ENCODE measurements at regions not wholly inside any gene's neighbourhood (a gene's known extent, or its start where the extent isn't known, plus 50 kb on each side); places are given as distances from the start of the nearest gene placed in this dataset.
"Not testable (repeated sequence)": the region's sequence is repeated elsewhere in the genome, so short reads cannot be mapped to it uniquely, and the experiment has no call there.

DNA sequence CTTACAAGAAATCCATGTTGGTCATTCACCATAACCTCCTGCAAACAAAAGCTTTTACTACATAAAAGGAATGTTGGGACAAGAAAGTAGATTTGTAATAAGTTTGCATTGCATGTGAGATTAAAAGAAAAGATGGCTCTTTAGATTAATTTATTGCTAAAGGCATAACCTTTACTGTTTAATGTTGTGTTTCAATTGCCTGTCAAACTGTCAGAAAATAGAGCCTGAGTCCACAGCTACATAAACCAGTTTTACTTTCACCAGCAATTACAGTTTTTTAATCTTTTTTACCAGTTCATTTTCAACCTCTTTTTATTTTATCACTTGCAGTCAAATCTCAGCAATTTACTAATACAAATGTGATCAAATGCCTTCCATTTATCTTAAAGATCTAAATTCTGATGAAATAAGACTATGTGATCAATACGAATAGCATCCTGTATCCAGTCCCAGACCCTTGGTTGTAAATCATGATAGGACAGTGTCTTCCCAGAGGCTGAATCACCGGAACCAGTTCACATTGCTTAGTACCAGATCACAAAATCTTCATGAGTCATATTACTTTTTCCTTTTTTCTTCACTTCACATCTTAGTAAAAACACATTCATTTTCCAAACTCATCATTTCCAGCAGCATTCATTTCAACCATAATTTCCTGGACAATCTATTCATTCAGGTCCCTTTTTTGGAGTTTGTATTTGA lies 95.4 kb upstream of the FRG1 start:
- no peak for DNase-seq

DNA sequence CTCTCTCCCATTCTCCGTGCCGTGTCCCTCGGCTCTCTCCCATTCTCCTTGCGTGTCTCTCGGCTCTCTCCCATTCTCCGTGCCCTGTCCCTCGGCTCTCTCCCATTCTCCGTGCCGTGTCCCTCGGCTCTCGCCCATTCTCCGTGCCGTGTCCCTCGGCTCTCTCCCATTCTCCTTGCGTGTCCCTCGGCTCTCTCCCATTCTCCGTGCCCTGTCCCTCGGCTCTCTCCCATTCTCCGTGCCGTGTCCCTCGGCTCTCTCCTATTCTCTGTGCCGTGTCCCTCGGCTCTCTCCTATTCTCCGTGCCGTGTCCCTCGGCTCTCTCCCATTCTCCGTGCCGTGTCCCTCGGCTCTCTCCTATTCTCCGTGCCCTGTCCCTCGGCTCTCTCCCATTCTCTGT lies 94.6 kb upstream of the FRG1 start:
- not testable (repeated sequence) for DNase-seq

DNA sequence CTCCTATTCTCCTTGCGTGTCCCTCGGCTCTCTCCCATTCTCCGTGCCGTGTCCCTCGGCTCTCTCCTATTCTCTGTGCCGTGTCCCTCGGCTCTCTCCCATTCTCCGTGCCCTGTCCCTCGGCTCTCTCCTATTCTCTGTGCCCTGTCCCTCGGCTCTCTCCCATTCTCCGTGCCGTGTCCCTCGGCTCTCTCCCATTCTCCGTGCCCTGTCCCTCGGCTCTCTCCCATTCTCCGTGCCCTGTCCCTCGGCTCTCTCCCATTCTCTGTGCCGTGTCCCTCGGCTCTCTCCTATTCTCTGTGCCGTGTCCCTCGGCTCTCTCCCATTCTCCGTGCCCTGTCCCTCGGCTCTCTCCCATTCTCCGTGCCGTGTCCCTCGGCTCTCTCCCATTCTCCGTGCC lies 94.1 kb upstream of the FRG1 start:
- DNase-seq = not testable (repeated sequence)

DNA sequence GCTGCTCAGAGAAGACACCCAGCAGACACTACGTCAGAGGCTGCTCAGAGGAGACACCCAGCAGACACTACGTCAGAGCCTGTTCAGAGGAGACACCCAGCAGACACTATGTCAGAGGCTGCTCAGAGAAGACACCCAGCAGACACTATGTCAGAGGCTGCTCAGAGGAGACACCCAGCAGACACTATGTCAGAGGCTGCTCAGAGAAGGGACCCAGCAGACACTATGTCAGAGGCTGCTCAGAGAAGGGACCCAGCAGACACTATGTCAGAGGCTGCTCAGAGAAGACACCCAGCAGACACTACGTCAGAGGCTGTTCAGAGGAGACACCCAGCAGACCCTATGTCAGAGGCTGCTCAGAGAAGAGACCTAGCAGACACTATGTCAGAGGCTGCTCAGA lies 92.0 kb upstream of the FRG1 start:
- DNase-seq = not testable (repeated sequence)

DNA sequence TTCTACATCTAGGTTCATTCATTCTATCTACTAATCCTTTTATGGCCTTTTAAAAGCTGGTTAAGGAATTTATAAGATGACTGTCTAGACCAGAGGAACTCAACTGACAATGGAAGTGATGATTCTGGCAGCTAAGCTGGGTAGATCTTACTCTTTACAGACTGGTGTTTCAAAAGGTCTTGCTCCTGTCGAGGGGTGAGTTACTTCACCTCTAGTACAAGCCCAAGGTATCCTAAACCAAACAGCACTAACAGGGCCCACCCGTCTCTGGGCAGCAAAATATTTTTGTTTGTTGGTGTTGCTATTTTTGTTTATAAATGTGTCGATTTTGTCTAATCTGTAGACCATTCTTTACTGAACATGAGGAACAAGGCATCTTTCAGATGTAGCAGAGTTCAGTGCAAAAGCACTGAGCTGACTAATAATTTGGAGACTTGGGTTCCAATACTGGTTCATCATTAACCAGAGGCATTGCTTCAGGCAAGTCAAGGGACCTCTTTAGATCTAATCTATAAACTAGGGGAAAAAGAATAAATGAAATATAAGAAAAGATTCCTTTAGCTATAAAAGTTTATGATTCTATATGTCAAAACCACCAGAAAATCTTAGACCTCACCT lies 90.3 kb upstream of the FRG1 start:
- DNase-seq = no peak

DNA sequence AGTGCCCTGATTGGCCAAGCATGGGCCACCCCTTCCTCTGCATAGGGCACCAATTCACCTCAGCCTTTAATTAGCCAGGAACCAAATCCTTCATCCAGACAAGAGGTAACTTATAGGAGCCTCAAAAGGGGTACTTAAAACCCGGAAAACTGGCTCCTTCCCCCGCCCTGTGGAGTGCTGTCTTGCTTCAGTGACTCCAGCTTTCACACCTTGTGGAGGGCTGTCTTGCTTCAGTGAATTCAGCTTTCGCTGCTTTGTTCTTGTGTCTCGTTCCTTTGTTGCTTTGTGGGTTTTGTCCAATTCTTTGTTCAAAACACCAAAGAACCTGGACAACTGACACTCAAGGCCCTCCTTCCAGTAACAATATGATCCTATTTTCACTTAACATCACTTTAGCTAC lies 82.2 kb upstream of the FRG1 start:
- DNase-seq = no peak

DNA sequence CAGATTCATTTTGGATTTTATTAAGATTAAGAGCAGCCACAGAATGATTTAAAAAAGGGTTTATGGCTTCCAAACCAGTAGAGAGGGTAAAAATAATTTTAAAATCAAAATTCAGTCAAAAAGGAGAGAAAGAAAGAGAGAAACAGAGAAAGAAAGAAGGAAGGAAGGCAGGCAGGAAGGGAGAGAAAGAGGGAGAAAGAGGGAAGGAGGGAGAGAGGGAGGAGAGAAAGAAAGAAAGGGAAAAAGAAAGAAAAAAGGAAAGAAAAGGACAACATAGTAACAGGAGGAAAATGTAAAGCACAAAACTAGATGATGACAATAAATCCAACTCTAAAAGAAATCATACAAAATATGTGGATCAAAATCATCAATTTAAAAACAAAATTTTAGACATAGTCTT lies 79.6 kb upstream of the FRG1 start:
- no peak for DNase-seq

DNA sequence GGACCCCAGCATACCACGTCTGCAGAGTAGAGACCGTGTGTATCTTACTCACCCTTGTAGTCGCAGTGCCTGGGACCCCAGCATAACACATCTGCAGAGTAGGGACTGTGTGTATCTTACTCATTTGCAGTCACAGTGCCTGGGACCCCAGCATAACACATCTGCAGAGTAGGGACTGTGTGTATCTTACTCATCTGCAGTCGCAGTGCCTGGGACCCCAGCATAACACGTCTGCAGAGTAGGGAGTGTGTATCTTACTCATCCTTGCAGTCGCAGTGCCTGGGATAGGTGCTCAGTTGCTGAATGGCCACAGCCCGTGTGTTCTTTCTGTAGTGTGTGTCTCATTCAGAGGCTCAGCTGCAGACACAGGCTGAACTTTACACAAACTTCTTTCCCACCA lies 71.4 kb upstream of the FRG1 start:
- no peak for DNase-seq

DNA sequence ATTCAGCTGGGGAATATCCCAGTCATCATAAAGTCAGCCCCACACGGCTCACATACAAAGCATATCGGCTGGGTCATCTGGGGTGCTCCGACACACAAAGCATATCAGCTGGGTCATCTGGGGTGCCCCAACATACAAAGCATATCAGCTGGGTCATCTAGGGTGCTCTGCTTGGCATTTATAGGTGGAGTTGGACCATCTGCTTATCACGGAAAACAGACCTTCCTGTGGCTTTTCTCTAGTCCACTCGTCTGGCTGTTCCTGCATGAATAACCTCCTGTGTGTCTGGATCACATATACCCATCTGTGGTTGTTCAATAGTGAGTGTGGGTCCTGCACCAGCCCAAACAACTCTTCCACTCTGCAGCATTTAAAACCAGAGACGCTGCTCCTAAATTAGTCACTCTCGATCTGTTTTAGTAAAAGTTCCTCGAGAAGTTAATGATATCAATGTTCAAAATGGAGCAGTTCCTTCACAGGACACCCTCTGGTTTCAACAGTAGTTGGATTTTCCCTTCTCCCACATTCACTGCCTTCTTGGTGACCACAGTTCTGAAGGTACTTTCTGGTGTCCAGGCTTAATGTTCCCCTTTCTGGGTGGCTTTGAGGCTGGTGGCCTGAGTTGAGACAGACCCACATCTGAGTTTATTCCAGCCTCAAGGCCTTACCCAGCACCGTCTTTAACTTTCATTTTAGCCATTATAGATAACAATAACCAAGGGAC lies 70.0 kb upstream of the FRG1 start:
- DNase-seq = no peak

DNA sequence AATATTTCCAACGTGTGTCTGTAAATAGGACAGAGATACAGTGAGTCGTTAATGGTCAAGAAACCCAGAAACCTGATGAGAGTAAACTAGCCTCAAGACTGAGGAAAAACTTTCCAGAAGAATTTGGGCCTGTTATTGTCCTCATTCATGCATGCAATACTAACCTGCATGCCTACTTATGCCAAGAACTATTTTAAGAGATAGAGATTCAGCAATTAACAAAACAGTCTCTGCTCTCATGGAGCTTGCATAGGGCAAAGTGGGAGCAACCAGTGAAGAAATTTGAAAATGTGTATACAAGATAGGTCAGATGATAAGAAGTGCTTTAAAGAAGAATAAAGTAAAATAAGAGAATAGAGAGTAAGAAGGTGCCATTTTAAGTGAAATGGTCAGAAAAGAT lies 66.1 kb upstream of the FRG1 start:
- DNase-seq = no peak

DNA sequence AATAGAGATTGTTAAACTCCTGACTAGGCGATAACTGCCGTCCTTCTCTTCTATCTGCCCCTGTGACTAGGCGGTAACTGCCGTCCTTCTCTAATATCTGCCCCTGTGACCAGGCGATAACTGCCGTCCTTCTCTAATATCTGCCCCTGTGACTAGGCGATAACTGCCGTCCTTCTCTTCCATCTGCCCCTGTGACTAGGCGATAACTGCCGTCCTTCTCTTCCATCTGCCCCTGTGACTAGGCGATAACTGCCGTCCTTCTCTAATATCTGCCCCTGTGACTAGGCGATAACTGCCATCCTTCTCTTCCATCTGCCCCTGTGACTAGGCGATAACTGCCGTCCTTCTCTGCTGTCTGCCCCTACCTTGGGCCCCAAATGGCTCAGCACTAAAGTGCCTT lies 59.5 kb upstream of the FRG1 start:
- not testable (repeated sequence) for DNase-seq

DNA sequence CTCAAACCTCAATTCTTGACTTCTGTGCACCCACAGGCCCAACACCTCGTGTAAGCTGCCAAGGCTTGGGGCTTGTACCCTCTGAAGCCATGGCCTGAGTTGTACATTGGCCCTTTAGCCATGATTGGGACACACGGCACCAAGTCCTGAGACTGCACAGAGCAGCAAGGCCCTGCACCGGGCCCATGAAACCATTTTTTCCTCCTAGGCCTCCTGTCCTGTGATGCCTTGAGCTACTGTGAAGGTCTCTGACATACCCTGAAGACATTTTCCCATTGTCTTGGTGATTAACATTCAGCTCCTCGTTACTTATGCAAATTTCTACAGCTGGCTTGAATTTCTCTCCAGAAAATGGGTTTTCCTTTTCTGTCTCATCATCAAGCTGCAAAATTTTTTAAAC lies 52.3 kb upstream of the FRG1 start:
- DNase-seq = not testable (repeated sequence)
